WTC11 (cell line): ENCODE measurements at regions not wholly inside any gene's neighbourhood (a gene's known extent, or its start where the extent isn't known, plus 50 kb on each side); places are given as distances from the start of the nearest gene placed in this dataset.

Source experiments
- ATAC-seq: fragments of 200-7000 bp; cut with Tn5 transposase; 2 replicates; pipeline ENCODE4 v1.10.0; 2021; ENCODE audit warnings: mild to moderate bottlenecking, moderate library complexity
- CTCF ChIA-PET: fragments of 300-600 bp; sonication (Branson Sonifier 250); formaldehyde crosslinking; loops from one replicate; lab custom pipeline; 2021; ENCODE audit warnings: antibody characterized with exemption; lab: Charles Lee
- POLR2A ChIA-PET: fragments of 350-600 bp; sonication (Branson Sonifier 250); formaldehyde crosslinking; loops from one replicate; lab custom pipeline; 2021; ENCODE audit warnings: antibody characterized with exemption; lab: Charles Lee
- DNase-seq: peaks from one replicate; pipeline ENCODE4 v3.0.0; 2021; ENCODE audit warnings: low spot score
- H3K27ac Mint-ChIP-seq: 2 replicates; pipeline ENCODE4 v1.8.0; 2021; ENCODE audit warnings: mixed read lengths
- H3K27me3 Mint-ChIP-seq: 2 replicates; pipeline ENCODE4 v1.8.0; 2021; ENCODE audit warnings: low read depth, mild to moderate bottlenecking, moderate library complexity, mixed read lengths
- H3K36me3 Mint-ChIP-seq: 2 replicates; pipeline ENCODE4 v1.8.0; 2021; ENCODE audit warnings: mixed read lengths
- H3K4me1 Mint-ChIP-seq: 2 replicates; pipeline ENCODE4 v1.8.0; 2022; ENCODE audit warnings: mixed read lengths
- H3K4me3 Mint-ChIP-seq: 2 replicates; pipeline ENCODE4 v1.8.0; 2021; ENCODE audit warnings: mild to moderate bottlenecking, moderate library complexity, mixed read lengths
- H3K9me3 Mint-ChIP-seq: 2 replicates; pipeline ENCODE4 v1.8.0; 2021; ENCODE audit warnings: mixed read lengths
- CBFB ChIP-seq: sonication (generic); formaldehyde crosslinking; IDR thresholded peaks from 2 replicates; pipeline ENCODE4 v1.8.1; 2022; ENCODE audit warnings: mild to moderate bottlenecking, low read depth, missing genetic modification reagents
- ERG ChIP-seq: fragments of 250-450 bp; sonication (Bioruptor Pico); IDR thresholded peaks from 2 replicates; pipeline ENCODE4 v1.8.0; 2021; ENCODE audit warnings: mild to moderate bottlenecking
- FOXP1 ChIP-seq: sonication (generic); formaldehyde crosslinking; IDR thresholded peaks from 2 replicates; pipeline ENCODE4 v1.8.0; 2022; ENCODE audit warnings: missing genetic modification reagents, mild to moderate bottlenecking, moderate library complexity, borderline replicate concordance
- FOXP4 ChIP-seq: sonication (generic); formaldehyde crosslinking; IDR thresholded peaks from 2 replicates; pipeline ENCODE4 v1.8.0; 2022; ENCODE audit warnings: mild to moderate bottlenecking, missing genetic modification reagents
- GRHL2 ChIP-seq: fragments of 250-450 bp; sonication (Bioruptor Pico); IDR thresholded peaks from 2 replicates; pipeline ENCODE4 v1.8.0; 2022; ENCODE audit warnings: mild to moderate bottlenecking, moderate library complexity; ENCODE audit not compliant: insufficient replicate concordance, severe bottlenecking
- IRF2 ChIP-seq: sonication (generic); formaldehyde crosslinking; IDR thresholded peaks from 2 replicates; pipeline ENCODE4 v1.8.0; 2022; ENCODE audit warnings: low read depth, missing genetic modification reagents, borderline replicate concordance
- JUN ChIP-seq: sonication (generic); formaldehyde crosslinking; IDR thresholded peaks from 2 replicates; pipeline ENCODE4 v1.8.0; 2023; ENCODE audit warnings: mild to moderate bottlenecking, missing genetic modification reagents
- KAT7 ChIP-seq: sonication (generic); formaldehyde crosslinking; IDR thresholded peaks from 2 replicates; pipeline ENCODE4 v1.8.1; 2023; ENCODE audit warnings: missing genetic modification reagents, mild to moderate bottlenecking, borderline replicate concordance
- NFATC4 ChIP-seq: fragments of 250-450 bp; sonication (Bioruptor Pico); IDR thresholded peaks from 2 replicates; pipeline ENCODE4 v1.9.0; 2021; ENCODE audit warnings: mild to moderate bottlenecking
- NFYB ChIP-seq: sonication (generic); formaldehyde crosslinking; conservative IDR thresholded peaks from 2 replicates; pipeline ENCODE4 v1.8.0; 2022; ENCODE audit warnings: low read depth, missing genetic modification reagents
- NR3C1 ChIP-seq: sonication (generic); formaldehyde crosslinking; conservative IDR thresholded peaks from 2 replicates; pipeline ENCODE4 v1.8.1; 2023; ENCODE audit warnings: low read depth, mild to moderate bottlenecking, missing genetic modification reagents
- RELA ChIP-seq: sonication (generic); formaldehyde crosslinking; IDR thresholded peaks from 2 replicates; pipeline ENCODE4 v1.8.1; 2022; ENCODE audit warnings: missing genetic modification reagents, mild to moderate bottlenecking, borderline replicate concordance
- TP53 ChIP-seq: sonication (generic); formaldehyde crosslinking; IDR thresholded peaks from 2 replicates; pipeline ENCODE4 v1.8.1; 2023; ENCODE audit warnings: mild to moderate bottlenecking, missing genetic modification reagents
- ZNF138 ChIP-seq: sonication (generic); formaldehyde crosslinking; conservative IDR thresholded peaks from 2 replicates; pipeline ENCODE4 v1.8.1; 2022; ENCODE audit warnings: mild to moderate bottlenecking, moderate library complexity, missing genetic modification reagents
- ZNF263 ChIP-seq: sonication (generic); formaldehyde crosslinking; IDR thresholded peaks from 2 replicates; pipeline ENCODE4 v1.8.1; 2022; ENCODE audit warnings: low read depth, mild to moderate bottlenecking, moderate library complexity, missing genetic modification reagents
- ZNF532 ChIP-seq: fragments of 250-450 bp; sonication (Bioruptor Pico); IDR thresholded peaks from 2 replicates; pipeline ENCODE4 v1.9.0; 2021; ENCODE audit warnings: mild to moderate bottlenecking, borderline replicate concordance
- TF ChIP-seq, protein P1 (sequence below): sonication (generic); formaldehyde crosslinking; conservative IDR thresholded peaks from 2 replicates; pipeline ENCODE4 v1.8.1; 2023; ENCODE audit warnings: mild to moderate bottlenecking, low read depth, missing genetic modification reagents, moderate library complexity
- TF ChIP-seq, protein P2 (sequence below): sonication (generic); formaldehyde crosslinking; conservative IDR thresholded peaks from 2 replicates; pipeline ENCODE4 v1.8.1; 2022; ENCODE audit warnings: mild to moderate bottlenecking, missing genetic modification reagents
- TF ChIP-seq, protein P3 (sequence below): fragments of 250-450 bp; sonication (Bioruptor Pico); IDR thresholded peaks from 2 replicates; pipeline ENCODE4 v1.9.0; 2021; ENCODE audit warnings: mild to moderate bottlenecking
- TF ChIP-seq, protein P4 (sequence below): sonication (generic); formaldehyde crosslinking; IDR thresholded peaks from 2 replicates; pipeline ENCODE4 v1.8.1; 2022; ENCODE audit warnings: low read depth, mild to moderate bottlenecking, moderate library complexity, missing genetic modification reagents, borderline replicate concordance

DNA sequence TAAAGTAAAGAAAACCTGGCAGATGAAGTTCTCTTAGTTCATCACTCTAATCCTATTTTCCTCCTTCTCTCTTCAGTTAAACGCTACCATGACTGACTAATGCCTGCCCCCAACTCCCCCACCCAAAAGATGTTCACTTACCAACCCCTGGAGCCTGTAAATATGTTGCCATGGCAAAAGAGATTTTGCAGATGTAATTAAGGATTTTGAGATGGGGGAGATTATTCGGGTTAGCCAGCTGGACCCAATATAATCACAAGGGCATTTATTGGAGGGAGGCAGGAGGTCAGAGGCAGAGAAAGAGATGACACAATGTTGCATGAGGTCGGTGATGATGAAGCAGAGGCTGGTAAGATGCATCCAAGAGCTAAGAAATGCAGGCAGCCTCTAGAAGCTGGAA lies 69.3 kb upstream of the PPP2R5A start:
- ATAC-seq = no peak
- no peaks in the 10 kb centered on the region for H3K36me3 Mint-ChIP-seq
- DNase-seq = no peak
- TF ChIP-seq NR3C1 (CRISPR knock-in tag) = no peak
- no peak for TF ChIP-seq ZNF263 (CRISPR knock-in tag)
- no peak for TF ChIP-seq FOXP1
- no peak for TF ChIP-seq NFATC4 (CRISPR knock-in tag)
- TF ChIP-seq CBFB (CRISPR knock-in tag) = no peak
- TF ChIP-seq, all 79 proteins: peak for 0
- no peaks in the 10 kb centered on the region for H3K27me3 Mint-ChIP-seq
- H3K9me3 Mint-ChIP-seq = 0 out of 2 replicates have a peak, but pooled peaks cover 2% of the 10 kb centered on the region
- ChIA-PET CTCF (no interaction called here), POLR2A (no interaction called here)
- peaks cover 25% of the 10 kb centered on the region for H3K4me1 Mint-ChIP-seq
- H3K4me3 Mint-ChIP-seq = no peak overlapping the region
- no peak overlapping the region for H3K27ac Mint-ChIP-seq

GRCh38 chr1:212217633-212218032 lies 67.6 kb upstream of the PPP2R5A start:
- Mint-ChIP-seq H3K4me1 (peaks cover 25% of the 10 kb centered on the region), H3K36me3 (no peaks in the 10 kb centered on the region), H3K9me3 (0 out of 2 replicates have a peak, but pooled peaks cover 2% of the 10 kb centered on the region), H3K27ac (no peak overlapping the region), H3K4me3 (no peak overlapping the region), H3K27me3 (no peaks in the 10 kb centered on the region)
- TF ChIP-seq KAT7 (CRISPR knock-in tag) (no peak), NFATC4 (CRISPR knock-in tag) (no peak), ZNF532 (no peak), TP53 (CRISPR knock-in tag) (no peak)
- TF ChIP-seq, protein P1, sequence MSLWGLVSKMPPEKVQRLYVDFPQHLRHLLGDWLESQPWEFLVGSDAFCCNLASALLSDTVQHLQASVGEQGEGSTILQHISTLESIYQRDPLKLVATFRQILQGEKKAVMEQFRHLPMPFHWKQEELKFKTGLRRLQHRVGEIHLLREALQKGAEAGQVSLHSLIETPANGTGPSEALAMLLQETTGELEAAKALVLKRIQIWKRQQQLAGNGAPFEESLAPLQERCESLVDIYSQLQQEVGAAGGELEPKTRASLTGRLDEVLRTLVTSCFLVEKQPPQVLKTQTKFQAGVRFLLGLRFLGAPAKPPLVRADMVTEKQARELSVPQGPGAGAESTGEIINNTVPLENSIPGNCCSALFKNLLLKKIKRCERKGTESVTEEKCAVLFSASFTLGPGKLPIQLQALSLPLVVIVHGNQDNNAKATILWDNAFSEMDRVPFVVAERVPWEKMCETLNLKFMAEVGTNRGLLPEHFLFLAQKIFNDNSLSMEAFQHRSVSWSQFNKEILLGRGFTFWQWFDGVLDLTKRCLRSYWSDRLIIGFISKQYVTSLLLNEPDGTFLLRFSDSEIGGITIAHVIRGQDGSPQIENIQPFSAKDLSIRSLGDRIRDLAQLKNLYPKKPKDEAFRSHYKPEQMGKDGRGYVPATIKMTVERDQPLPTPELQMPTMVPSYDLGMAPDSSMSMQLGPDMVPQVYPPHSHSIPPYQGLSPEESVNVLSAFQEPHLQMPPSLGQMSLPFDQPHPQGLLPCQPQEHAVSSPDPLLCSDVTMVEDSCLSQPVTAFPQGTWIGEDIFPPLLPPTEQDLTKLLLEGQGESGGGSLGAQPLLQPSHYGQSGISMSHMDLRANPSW (CRISPR knock-in tag) = no peak
- ChIA-PET CTCF (no interaction called here), POLR2A (no interaction called here)
- ATAC-seq = no peak
- no peak for DNase-seq

- Mint-ChIP-seq H3K9me3 (0 out of 2 replicates have a peak, but pooled peaks cover 2% of the 10 kb centered on the region), H3K27me3 (no peaks in the 10 kb centered on the region), H3K27ac (no peak overlapping the region), H3K36me3 (no peaks in the 10 kb centered on the region), H3K4me1 (peaks cover 25% of the 10 kb centered on the region), H3K4me3 (no peak overlapping the region)
- no peak for DNase-seq
- ChIA-PET CTCF (no interaction called here), POLR2A (no interaction called here)
- ATAC-seq = no peak
- TF ChIP-seq NFYB = no peak
- no peak for TF ChIP-seq FOXP4
- no peak for TF ChIP-seq JUN (CRISPR knock-in tag)
- TF ChIP-seq NR3C1 (CRISPR knock-in tag) = no peak
- no peak for TF ChIP-seq RELA (CRISPR knock-in tag)
- no peak for TF ChIP-seq ERG (CRISPR knock-in tag)
- TF ChIP-seq, protein P2, sequence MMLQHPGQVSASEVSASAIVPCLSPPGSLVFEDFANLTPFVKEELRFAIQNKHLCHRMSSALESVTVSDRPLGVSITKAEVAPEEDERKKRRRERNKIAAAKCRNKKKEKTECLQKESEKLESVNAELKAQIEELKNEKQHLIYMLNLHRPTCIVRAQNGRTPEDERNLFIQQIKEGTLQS (CRISPR knock-in tag) = no peak
- no peak for TF ChIP-seq IRF2 (CRISPR knock-in tag)
- TF ChIP-seq, protein P3, sequence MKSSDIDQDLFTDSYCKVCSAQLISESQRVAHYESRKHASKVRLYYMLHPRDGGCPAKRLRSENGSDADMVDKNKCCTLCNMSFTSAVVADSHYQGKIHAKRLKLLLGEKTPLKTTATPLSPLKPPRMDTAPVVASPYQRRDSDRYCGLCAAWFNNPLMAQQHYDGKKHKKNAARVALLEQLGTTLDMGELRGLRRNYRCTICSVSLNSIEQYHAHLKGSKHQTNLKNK (CRISPR knock-in tag) = no peak
- TF ChIP-seq ZNF138 = no peak
- no peak for TF ChIP-seq KAT7 (CRISPR knock-in tag)
- TF ChIP-seq, protein P4, sequence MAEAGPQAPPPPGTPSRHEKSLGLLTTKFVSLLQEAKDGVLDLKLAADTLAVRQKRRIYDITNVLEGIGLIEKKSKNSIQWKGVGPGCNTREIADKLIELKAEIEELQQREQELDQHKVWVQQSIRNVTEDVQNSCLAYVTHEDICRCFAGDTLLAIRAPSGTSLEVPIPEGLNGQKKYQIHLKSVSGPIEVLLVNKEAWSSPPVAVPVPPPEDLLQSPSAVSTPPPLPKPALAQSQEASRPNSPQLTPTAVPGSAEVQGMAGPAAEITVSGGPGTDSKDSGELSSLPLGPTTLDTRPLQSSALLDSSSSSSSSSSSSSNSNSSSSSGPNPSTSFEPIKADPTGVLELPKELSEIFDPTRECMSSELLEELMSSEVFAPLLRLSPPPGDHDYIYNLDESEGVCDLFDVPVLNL (CRISPR knock-in tag) = no peak
- TF ChIP-seq GRHL2 = no peak
Observed at GRCh38 chr1:212218065-212218464, 67.1 kb upstream of the PPP2R5A start.
